ENCODE measurements at regions not wholly inside any gene's neighbourhood (a gene's known extent, or its start where the extent isn't known, plus 50 kb on each side); places are given as distances from the start of the nearest gene placed in this dataset.

- no peak for TF ChIP-seq POLR2A (IDR thresholded peaks at IDR 0.05)
- no peak for TF ChIP-seq CTCF (IDR thresholded peaks at IDR 0.05)
- DNase-seq = peak; percentile 44
- Histone ChIP-seq H3K27me3 (no peaks in the 10 kb centered on the region), H3K4me3 (no peak overlapping the region), H3K9me3 (no peaks in the 10 kb centered on the region), H3K36me3 (ENCODE audit: low read depth, missing control alignments) (no peaks in the 10 kb centered on the region), H3K4me1 (no peaks in the 10 kb centered on the region), H3K27ac (no peak overlapping the region)
- 42 to 43% methylated on average over 5 of the region's 5 CpGs for WGBS, 2 donors
- intact Hi-C loops (cut with DNase I; ENCODE audit: low total_unique reads) = no loop called here
Measured at GRCh38 chr3:24722087-24722486, 227.4 kb upstream of the THRB start.

- no peaks in the 10 kb centered on the region for H3K4me1 ChIP-seq
- no peaks in the 10 kb centered on the region for H3K27me3 ChIP-seq
- no peak for DNase-seq
- no peak overlapping the region for H3K27ac ChIP-seq
- TF ChIP-seq CTCF (IDR thresholded peaks at IDR 0.05) = no peak
- no peak for TF ChIP-seq POLR2A (IDR thresholded peaks at IDR 0.05)
- 84 to 89% methylated on average over 3 of the region's 3 CpGs for WGBS, 2 donors
- H3K4me3 ChIP-seq = no peak overlapping the region
- H3K9me3 ChIP-seq = no peaks in the 10 kb centered on the region
- H3K36me3 ChIP-seq (ENCODE audit: low read depth, missing control alignments) = no peaks in the 10 kb centered on the region
- intact Hi-C loops (cut with DNase I; ENCODE audit: low total_unique reads) = no loop called here
Measured at GRCh38 chr3:24725514-24726255, 231.0 kb upstream of the THRB start.

GRCh38 chr3:24726423-24726822 is 231.8 kb upstream of the THRB start:
- 83 to 96% methylated on average over 2 of the region's 2 CpGs for WGBS, 2 donors
- H3K36me3 ChIP-seq (ENCODE audit: low read depth, missing control alignments) = no peaks in the 10 kb centered on the region
- H3K27ac ChIP-seq = no peak overlapping the region
- intact Hi-C loops (cut with DNase I; ENCODE audit: low total_unique reads) = no loop called here
- TF ChIP-seq POLR2A (IDR thresholded peaks at IDR 0.05) (no peak), CTCF (IDR thresholded peaks at IDR 0.05) (no peak)
- no peaks in the 10 kb centered on the region for H3K27me3 ChIP-seq
- no peaks in the 10 kb centered on the region for H3K4me1 ChIP-seq
- no peak overlapping the region for H3K4me3 ChIP-seq
- DNase-seq = no peak
- no peaks in the 10 kb centered on the region for H3K9me3 ChIP-seq

- no peak for DNase-seq
- no peak overlapping the region for H3K27ac ChIP-seq
- H3K36me3 ChIP-seq (ENCODE audit: low read depth, missing control alignments) = no peaks in the 10 kb centered on the region
- no peak overlapping the region for H3K4me3 ChIP-seq
- H3K9me3 ChIP-seq = no peaks in the 10 kb centered on the region
- H3K4me1 ChIP-seq = no peaks in the 10 kb centered on the region
- WGBS, 2 donors = 81 to 87% methylated on average over 1 of the region's 1 CpG
- intact Hi-C loops (cut with DNase I; ENCODE audit: low total_unique reads) = no loop called here
- no peaks in the 10 kb centered on the region for H3K27me3 ChIP-seq
- TF ChIP-seq CTCF (IDR thresholded peaks at IDR 0.05) (no peak), POLR2A (IDR thresholded peaks at IDR 0.05) (no peak)
Measured at GRCh38 chr3:24730173-24730572, 235.5 kb upstream of the THRB start.

- Histone ChIP-seq H3K27me3 (no peaks in the 10 kb centered on the region), H3K36me3 (ENCODE audit: low read depth, missing control alignments) (no peaks in the 10 kb centered on the region), H3K4me3 (no peak overlapping the region), H3K27ac (no peak overlapping the region), H3K4me1 (no peaks in the 10 kb centered on the region), H3K9me3 (no peaks in the 10 kb centered on the region)
- intact Hi-C loops (cut with DNase I; ENCODE audit: low total_unique reads) = no loop called here
- no peak for DNase-seq
- no peak for TF ChIP-seq CTCF (IDR thresholded peaks at IDR 0.05)
- TF ChIP-seq POLR2A (IDR thresholded peaks at IDR 0.05) = no peak
Measured at GRCh38 chr3:24734019-24734418, 239.4 kb upstream of the THRB start.

Measured in testis (tissue), 2 donors.